Natural killer cell treated with Interleukin-12 subunit alpha and Interleukin-12 subunit beta and Interleukin-15 and Interleukin-18, amount 100 ng/mL, for 72 hours (primary cell): ENCODE measurements at regions not wholly inside any gene's neighbourhood (a gene's known extent, or its start where the extent isn't known, plus 50 kb on each side); places are given as distances from the start of the nearest gene placed in this dataset.
"Not testable (repeated sequence)": the region's sequence is repeated elsewhere in the genome, so short reads cannot be mapped to it uniquely, and the experiment has no call there.

ENCODE experiments used
- ATAC-seq, 2 donors: fragments of 150-1000 bp; cut with Tn5 transposase in 1 of 2; sonication (Bioruptor Pico), chemical (Tn5 transposase) in 1 of 2; 2 replicates each; pipeline ENCODE4 v1.10.0; 2021
- DNase-seq: peaks from one replicate; pipeline ENCODE4 v3.0.0; 2022; ENCODE audit warnings: low spot score
- H3K27ac Mint-ChIP-seq, 2 donors: 1 replicate in 1 of 2; 2 replicates in 1 of 2; pipeline ENCODE4 v1.8.0; 2022; ENCODE audit warnings: mixed read lengths in 2 of 2, mild to moderate bottlenecking in 1 of 2, moderate library complexity in 1 of 2
- H3K27me3 Mint-ChIP-seq, 2 donors: 1 replicate in 1 of 2; 2 replicates in 1 of 2; pipeline ENCODE4 v1.8.0; 2022; ENCODE audit warnings: mixed read lengths in 2 of 2
- H3K36me3 Mint-ChIP-seq: one replicate; pipeline ENCODE4 v1.8.0; 2022; ENCODE audit warnings: mixed read lengths
- H3K4me1 Mint-ChIP-seq, 2 donors: 1 replicate in 1 of 2; 2 replicates in 1 of 2; pipeline ENCODE4 v1.8.0; 2022; ENCODE audit warnings: low read depth in 2 of 2, mixed read lengths in 2 of 2, mild to moderate bottlenecking in 1 of 2
- H3K4me3 Mint-ChIP-seq: one replicate; pipeline ENCODE4 v1.8.0; 2022; ENCODE audit warnings: mixed read lengths
- H3K9me3 Mint-ChIP-seq: 2 replicates; pipeline ENCODE4 v1.8.0; 2022; ENCODE audit warnings: mixed read lengths

DNA sequence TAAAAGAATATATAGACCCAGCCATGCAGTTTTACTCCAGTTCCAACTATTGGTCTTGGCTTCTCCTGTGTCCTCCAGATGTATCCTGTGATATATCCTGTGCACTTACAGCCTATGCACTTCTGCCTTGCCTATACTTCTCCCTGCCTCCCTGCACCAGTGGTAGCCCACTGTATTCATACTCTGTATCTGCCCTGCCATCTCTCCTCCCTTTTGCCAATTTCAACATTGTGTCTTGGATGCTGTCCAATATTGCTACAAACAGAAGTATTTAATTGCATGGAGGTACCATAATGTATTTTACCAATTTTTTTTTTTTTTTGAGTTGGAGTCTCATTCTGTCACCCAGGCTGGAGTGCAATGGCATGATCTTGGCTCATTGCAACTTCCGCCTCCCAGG lies 242.7 kb downstream of the HAPSTR1 start:
- H3K36me3 Mint-ChIP-seq = no peaks in the 10 kb centered on the region
- ATAC-seq (no peak), DNase-seq (no peak)
- no peak overlapping the region for H3K4me3 Mint-ChIP-seq
- H3K4me1 Mint-ChIP-seq = no peaks in the 10 kb centered on the region
- no peak overlapping the region for H3K27ac Mint-ChIP-seq
- peaks cover 4 to 7% of the 10 kb centered on the region in 2 donors for H3K27me3 Mint-ChIP-seq
- no peaks in the 10 kb centered on the region for H3K9me3 Mint-ChIP-seq

DNA sequence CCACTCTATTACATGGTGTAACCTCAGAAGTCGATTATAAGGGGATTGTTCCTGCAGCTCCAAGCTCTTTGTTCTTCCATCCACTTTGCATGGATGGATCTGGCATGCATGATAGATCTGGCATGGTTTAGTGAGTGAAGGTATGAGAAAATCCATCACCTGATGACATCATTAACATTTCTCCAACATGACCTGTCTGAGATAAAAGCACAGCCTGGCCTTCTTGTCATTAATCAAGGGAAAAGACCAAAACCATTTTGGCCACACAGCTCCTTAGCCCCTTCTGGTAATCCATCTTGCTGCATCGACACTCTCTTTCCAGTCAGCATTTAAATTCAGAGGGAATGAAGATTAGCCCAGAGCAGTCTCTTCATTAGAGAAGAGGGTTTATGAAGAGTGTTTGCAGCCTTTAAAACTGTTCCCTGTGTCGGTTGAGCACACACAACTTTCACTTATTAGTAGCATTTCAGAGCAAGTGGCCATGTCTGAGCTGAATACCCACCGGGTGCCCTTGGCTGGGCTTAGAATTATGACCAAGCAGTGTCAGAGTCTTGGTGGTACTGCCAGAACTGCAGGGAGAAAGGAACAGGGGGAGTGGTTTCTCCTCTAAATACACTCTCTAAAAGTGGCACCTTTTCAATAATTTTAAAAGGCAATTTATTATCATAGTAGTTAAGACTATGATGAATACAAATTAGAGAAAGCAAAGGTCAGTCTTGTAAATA lies 246.0 kb downstream of the HAPSTR1 start:
- DNase-seq (no peak), ATAC-seq (no peak)
- H3K4me1 Mint-ChIP-seq = no peaks in the 10 kb centered on the region
- no peak overlapping the region for H3K4me3 Mint-ChIP-seq
- no peak overlapping the region for H3K27ac Mint-ChIP-seq
- peaks cover 4 to 7% of the 10 kb centered on the region in 2 donors for H3K27me3 Mint-ChIP-seq
- no peaks in the 10 kb centered on the region for H3K36me3 Mint-ChIP-seq
- H3K9me3 Mint-ChIP-seq = no peaks in the 10 kb centered on the region

DNA sequence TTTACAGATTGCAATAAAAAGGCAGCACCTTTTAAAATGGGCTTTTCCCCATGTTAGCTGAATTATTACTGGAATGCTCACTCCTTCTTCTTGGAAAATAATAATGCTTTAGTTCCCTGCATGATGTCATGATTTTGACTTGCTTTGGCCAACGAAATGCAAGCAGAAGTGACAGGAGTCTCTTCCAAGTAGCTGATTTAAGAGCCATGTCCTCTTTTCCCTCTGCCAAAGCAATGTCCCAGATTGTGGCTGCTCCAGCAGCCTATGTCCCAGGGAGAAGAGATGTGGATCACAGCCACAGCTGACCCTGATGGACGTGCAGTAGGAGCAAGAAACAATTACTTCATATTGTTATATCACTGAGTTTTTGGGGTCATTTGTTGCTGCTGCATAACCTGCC lies 246.6 kb downstream of the HAPSTR1 start:
- no peak overlapping the region for H3K27ac Mint-ChIP-seq
- H3K27me3 Mint-ChIP-seq = peaks cover 4 to 7% of the 10 kb centered on the region in 2 donors
- DNase-seq (no peak), ATAC-seq (no peak)
- H3K4me1 Mint-ChIP-seq = no peaks in the 10 kb centered on the region
- H3K9me3 Mint-ChIP-seq = no peaks in the 10 kb centered on the region
- H3K36me3 Mint-ChIP-seq = no peaks in the 10 kb centered on the region
- no peak overlapping the region for H3K4me3 Mint-ChIP-seq

DNA sequence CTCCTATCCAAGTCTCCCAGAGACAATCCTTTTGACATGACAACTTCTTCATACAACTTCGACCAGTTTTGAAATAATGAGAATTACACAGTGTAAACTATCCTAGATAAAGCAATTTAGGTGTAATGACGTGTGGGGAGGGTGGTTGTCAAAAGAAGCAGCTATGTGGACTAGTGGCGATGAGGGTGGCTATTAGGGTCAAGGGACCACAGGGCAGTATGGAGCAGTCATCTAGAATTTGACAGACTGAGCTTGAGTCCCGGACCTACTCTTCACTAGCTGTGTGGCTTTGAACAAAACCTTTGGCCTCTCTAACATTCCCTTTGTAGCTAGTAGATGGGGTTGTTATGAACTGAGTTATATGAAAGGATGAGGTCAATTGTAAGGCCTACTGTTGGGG lies 247.1 kb downstream of the HAPSTR1 start:
- DNase-seq (no peak), ATAC-seq (no peak)
- Mint-ChIP-seq H3K27me3 (peaks cover 4 to 7% of the 10 kb centered on the region in 2 donors), H3K4me1 (no peaks in the 10 kb centered on the region), H3K36me3 (no peaks in the 10 kb centered on the region), H3K4me3 (no peak overlapping the region), H3K27ac (no peak overlapping the region), H3K9me3 (no peaks in the 10 kb centered on the region)

DNA sequence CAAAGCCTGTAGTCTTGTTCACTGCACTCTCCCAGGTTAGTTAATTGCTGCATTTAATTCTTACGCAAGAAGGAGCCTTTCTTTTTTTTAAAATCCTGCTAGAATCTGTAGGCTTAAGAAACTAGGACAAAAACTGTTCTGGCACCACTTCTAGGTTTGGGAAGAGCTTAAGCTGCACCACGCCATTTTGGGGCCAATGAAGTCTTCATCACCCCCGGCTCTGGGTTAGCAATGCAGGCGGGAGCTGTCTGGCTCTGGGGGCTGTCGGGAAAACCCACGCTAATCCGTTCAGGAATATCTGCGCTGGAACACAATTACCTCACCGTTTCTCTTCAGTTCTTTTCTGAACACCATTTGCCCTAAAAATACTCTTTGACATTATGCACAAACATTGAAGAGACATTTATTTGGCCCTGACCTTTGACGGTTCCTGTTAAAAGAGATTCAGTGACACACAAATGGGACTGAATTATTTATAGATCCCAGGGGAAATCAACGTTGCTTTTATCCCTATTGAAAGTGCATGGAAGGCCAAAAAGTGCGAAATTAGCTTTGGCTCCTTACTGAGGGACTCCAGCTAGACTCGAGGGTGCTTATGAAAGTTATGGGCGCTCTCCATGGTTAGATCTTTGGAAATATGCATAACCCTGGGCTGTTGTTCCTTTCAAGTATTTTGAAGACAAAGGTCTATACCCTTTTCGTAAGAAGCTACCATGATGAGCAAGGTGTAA lies 249.2 kb downstream of the HAPSTR1 start:
- no peak overlapping the region for H3K4me3 Mint-ChIP-seq
- H3K9me3 Mint-ChIP-seq = no peaks in the 10 kb centered on the region
- no peak for DNase-seq
- no peaks in the 10 kb centered on the region for H3K4me1 Mint-ChIP-seq
- no peak for ATAC-seq
- H3K27ac Mint-ChIP-seq = no peak overlapping the region
- peaks cover 4 to 14% of the 10 kb centered on the region in 2 donors for H3K27me3 Mint-ChIP-seq
- no peaks in the 10 kb centered on the region for H3K36me3 Mint-ChIP-seq

DNA sequence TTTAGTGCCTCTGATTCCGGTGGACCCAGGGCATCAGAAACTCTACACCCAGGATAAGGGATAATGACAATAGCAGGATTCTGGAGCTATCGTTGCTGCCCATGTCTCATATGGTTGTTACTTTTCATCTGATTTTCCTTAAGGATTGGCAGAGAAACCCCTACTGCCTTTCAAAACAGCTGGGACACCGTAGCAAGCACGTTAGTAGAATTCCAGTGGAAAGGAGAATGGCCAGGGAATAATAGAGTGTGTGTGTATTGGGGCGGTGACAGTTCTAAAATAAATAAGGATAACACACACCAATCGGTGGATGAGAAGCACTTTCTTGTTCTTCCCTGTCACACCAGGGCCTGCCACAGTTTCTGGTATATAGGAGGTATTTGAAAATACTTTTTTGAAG lies 251.8 kb downstream of the HAPSTR1 start:
- Mint-ChIP-seq H3K9me3 (no peaks in the 10 kb centered on the region), H3K27ac (no peak overlapping the region), H3K27me3 (peaks cover 0 to 12% of the 10 kb centered on the region in 2 donors), H3K36me3 (peaks cover 5% of the 10 kb centered on the region), H3K4me1 (no peaks in the 10 kb centered on the region), H3K4me3 (no peak overlapping the region)
- DNase-seq = no peak
- ATAC-seq = no peak

DNA sequence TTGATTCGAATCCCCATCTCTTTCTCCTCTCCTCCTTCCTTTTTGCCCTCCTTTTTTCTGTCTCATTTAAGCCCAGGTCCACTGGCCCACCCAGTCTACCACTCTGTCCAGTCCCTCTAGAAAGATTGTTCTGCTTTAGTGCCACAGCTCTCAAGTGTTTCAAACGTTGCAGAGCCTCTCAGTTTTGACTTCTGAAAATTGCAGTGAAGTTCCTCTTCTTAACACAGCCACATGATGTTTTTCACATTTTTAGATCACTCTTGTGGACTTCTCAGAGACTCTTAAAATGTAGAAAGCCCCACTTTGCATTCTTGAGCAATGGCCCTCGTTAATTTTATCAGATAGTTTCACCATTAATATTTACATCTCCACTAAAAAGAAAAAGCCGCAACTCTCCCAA lies 253.1 kb downstream of the HAPSTR1 start:
- no peak overlapping the region for H3K27ac Mint-ChIP-seq
- DNase-seq = no peak
- peaks cover 14% of the 10 kb centered on the region for H3K36me3 Mint-ChIP-seq
- peaks cover 0 to 19% of the 10 kb centered on the region in 2 donors for H3K27me3 Mint-ChIP-seq
- ATAC-seq = no peak
- H3K4me3 Mint-ChIP-seq = no peak overlapping the region
- H3K9me3 Mint-ChIP-seq = peaks cover 8% of the 10 kb centered on the region
- no peaks in the 10 kb centered on the region for H3K4me1 Mint-ChIP-seq

DNA sequence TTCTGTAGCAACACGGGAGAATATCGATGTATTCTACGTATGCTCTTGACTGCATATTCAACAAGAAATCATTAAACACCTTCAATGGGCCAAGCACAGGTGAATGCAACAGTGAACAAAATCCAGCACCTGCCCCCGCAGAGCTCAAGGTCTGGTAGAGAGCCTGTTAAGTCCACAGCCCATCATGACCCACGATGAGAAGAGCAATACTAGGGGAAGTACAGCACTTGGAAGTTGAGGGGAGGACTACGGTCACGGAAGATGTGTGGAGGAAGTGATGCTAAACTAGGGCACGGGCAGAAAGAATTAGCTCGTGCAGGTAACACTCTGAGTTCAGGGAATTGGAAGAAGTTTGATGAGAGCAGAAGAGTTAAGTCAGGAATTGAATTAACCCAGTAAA lies 253.6 kb downstream of the HAPSTR1 start:
- Mint-ChIP-seq H3K9me3 (peaks cover 8% of the 10 kb centered on the region), H3K4me1 (no peaks in the 10 kb centered on the region), H3K36me3 (peaks cover 14% of the 10 kb centered on the region), H3K27ac (no peak overlapping the region), H3K27me3 (peaks cover 0 to 19% of the 10 kb centered on the region in 2 donors), H3K4me3 (no peak overlapping the region)
- DNase-seq = no peak
- ATAC-seq = no peak

DNA sequence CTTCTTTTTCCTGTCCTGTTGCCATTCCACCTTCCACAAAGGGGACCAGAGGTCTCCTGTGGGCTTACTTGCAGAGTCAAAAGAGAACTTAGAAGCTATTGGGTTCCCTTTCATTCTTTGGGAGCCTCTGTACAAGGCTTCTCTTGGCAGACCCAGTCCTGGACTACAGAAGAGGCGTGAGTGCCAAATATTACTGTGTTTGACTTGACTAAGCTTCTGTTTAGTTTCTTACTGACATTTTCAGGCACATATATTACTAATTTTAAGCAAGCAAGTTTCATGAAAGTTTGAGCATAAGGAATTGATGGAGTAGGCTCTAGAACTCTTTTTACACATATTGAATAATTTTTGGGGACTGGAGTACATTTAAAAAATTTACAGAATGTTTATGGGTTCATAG lies 254.4 kb downstream of the HAPSTR1 start:
- Mint-ChIP-seq H3K4me3 (no peak overlapping the region), H3K36me3 (peaks cover 14% of the 10 kb centered on the region), H3K27me3 (peaks cover 0 to 19% of the 10 kb centered on the region in 2 donors), H3K9me3 (peaks cover 8% of the 10 kb centered on the region), H3K27ac (no peak overlapping the region), H3K4me1 (no peaks in the 10 kb centered on the region)
- DNase-seq = no peak
- ATAC-seq = no peak

DNA sequence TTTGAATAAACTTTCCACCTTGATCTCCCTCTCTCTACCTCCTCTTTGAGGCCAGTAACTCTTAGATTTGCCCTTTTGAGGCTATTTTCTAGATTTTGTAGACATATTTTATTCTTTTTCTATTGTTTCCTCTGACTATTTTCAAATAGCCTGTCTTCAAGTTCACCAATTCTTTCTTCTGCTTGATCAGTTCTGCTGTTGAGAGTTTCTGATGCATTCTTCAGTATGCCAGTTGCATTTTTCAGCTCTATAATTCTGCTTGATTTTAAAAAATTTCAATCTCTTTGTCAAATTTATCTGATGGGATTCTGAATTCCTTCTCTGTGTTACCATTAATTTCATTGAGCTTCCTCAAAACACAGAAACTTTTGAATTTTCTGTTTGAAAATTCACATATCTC lies 257.5 kb downstream of the HAPSTR1 start:
- DNase-seq (no peak), ATAC-seq (no peak)
- H3K4me1 Mint-ChIP-seq = no peaks in the 10 kb centered on the region
- H3K4me3 Mint-ChIP-seq = no peak overlapping the region
- H3K27ac Mint-ChIP-seq = no peak overlapping the region
- H3K9me3 Mint-ChIP-seq = peaks cover 12% of the 10 kb centered on the region
- H3K36me3 Mint-ChIP-seq = peaks cover 14% of the 10 kb centered on the region
- H3K27me3 Mint-ChIP-seq = peaks cover 0 to 19% of the 10 kb centered on the region in 2 donors

DNA sequence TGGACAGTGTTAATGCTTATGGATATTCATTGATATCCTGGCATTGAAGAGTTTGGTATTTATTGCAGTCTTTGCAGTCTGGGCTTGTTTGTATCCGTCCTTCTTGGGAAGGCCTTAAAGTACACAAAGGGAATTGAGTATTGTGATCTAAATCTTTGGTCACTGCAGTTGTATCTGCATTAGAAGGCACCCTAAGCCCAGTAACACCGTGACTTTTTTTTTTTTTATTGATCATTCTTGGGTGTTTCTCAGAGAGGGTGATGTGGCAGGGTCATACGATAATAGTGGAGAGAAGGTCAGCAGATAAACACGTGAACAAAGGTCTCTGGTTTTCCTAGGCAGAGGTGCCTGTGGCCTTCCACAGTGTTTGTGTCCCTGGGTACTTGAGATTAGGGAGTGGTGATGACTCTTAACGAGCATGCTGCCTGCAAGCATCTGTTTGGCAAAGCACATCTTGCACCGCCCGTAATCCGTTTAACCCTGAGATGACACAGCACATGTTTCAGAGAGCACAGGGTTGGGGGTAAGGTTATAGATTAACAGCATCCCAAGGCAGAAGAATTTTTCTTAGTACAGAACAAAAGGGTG lies 258.0 kb downstream of the HAPSTR1 start:
- not testable (repeated sequence) for ATAC-seq, DNase-seq, H3K4me1 Mint-ChIP-seq, H3K4me3 Mint-ChIP-seq, H3K27ac Mint-ChIP-seq
- peaks cover 0 to 15% of the 10 kb centered on the region in 2 donors for H3K27me3 Mint-ChIP-seq
- peaks cover 12% of the 10 kb centered on the region for H3K9me3 Mint-ChIP-seq
- H3K36me3 Mint-ChIP-seq = peaks cover 14% of the 10 kb centered on the region

DNA sequence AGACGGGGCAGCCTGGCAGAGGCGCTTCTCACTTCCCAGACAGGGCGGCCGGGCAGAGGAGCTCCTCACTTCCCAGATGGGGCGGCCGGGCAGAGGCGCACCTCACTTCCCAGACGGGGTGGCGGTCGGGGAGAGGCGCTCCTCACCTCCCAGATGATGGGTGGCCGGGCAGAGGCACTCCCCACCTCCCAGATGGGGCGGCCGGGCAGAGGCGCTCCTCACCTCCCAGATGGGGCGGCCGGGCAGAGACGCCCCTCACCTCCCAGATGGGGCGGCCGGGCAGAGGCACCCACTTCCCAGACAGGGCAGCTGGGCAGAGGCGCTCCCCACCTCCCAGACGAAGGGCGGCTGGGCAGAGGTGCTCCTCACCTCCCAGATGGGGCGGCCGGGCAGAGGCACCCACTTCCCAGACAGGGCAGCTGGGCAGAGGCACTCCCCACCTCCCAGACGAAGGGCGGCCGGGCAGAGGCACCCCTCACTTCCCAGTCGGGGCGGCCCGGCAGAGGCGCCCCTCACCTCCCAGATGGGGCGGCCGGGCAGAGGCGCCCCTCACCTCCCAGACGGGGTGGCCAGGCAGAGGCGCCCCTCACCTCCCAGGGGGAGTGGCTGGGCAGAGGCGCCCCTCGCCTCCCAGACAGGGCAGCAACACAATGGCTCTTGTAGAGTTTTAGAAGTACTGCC lies 258.8 kb downstream of the HAPSTR1 start:
- Mint-ChIP-seq H3K9me3 (peaks cover 12% of the 10 kb centered on the region), H3K27me3 (peaks cover 0 to 12% of the 10 kb centered on the region in 2 donors), H3K36me3 (peaks cover 14% of the 10 kb centered on the region)
- H3K4me1 Mint-ChIP-seq, H3K27ac Mint-ChIP-seq, ATAC-seq, DNase-seq, H3K4me3 Mint-ChIP-seq: not testable (repeated sequence)

DNA sequence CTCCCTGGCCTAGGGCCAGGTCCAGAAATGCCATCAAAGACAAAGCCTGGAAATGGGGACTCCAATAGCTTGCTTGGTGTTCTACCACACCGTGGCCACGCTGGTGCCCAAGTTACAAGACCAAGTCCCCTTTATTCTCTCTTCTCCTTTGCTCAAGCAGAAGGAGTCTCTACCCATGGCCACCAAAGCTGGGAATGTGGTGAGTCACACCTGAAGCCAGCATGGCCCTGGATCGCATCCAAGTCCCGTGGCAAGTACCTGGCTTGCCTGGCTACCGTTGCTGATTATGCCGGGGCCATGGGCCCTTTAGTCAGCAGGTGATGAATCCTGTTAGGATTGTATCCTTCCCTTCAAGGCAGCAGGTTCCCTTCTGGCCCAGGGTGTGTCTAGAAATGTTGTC lies 260.0 kb downstream of the HAPSTR1 start:
- H3K27ac Mint-ChIP-seq = no peak overlapping the region
- H3K36me3 Mint-ChIP-seq = peaks cover 14% of the 10 kb centered on the region

More for the DNA sequence above, 260.0 kb downstream of the HAPSTR1 start:
- Mint-ChIP-seq H3K27me3 (peaks cover 0 to 20% of the 10 kb centered on the region in 2 donors), H3K4me1 (no peaks in the 10 kb centered on the region), H3K4me3 (no peak overlapping the region), H3K9me3 (peaks cover 12% of the 10 kb centered on the region)
- ATAC-seq (peak; percentile 6 to 24), DNase-seq (no peak)
